ENCODE measurements at regions not wholly inside any gene's neighbourhood (a gene's known extent, or its start where the extent isn't known, plus 50 kb on each side); places are given as distances from the start of the nearest gene placed in this dataset.

DNA sequence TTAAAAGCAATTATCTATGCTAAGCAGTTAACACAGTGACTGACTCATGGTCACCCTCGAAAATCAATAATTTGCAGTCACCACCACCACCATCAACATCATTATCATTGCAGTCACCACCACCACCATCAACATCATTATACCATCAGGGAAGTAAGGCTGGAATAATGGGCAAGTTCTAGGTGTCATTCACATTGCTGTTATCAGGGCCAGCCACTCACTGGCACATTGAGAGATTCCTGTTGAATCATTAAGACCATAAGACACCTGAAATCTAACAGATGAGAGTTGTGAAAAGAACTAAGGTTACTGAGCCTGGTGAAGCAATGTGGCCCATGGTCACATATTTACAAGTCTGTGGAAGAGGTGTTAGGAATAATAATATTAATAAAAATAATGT, 247.7 kb upstream of the BOD1L1 start:
- TF ChIP-seq, protein P1, sequence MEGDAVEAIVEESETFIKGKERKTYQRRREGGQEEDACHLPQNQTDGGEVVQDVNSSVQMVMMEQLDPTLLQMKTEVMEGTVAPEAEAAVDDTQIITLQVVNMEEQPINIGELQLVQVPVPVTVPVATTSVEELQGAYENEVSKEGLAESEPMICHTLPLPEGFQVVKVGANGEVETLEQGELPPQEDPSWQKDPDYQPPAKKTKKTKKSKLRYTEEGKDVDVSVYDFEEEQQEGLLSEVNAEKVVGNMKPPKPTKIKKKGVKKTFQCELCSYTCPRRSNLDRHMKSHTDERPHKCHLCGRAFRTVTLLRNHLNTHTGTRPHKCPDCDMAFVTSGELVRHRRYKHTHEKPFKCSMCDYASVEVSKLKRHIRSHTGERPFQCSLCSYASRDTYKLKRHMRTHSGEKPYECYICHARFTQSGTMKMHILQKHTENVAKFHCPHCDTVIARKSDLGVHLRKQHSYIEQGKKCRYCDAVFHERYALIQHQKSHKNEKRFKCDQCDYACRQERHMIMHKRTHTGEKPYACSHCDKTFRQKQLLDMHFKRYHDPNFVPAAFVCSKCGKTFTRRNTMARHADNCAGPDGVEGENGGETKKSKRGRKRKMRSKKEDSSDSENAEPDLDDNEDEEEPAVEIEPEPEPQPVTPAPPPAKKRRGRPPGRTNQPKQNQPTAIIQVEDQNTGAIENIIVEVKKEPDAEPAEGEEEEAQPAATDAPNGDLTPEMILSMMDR (IDR thresholded peaks at IDR 0.05; ENCODE audit: low read depth, low read length, missing input control) = no peak
- TF ChIP-seq, protein P2, sequence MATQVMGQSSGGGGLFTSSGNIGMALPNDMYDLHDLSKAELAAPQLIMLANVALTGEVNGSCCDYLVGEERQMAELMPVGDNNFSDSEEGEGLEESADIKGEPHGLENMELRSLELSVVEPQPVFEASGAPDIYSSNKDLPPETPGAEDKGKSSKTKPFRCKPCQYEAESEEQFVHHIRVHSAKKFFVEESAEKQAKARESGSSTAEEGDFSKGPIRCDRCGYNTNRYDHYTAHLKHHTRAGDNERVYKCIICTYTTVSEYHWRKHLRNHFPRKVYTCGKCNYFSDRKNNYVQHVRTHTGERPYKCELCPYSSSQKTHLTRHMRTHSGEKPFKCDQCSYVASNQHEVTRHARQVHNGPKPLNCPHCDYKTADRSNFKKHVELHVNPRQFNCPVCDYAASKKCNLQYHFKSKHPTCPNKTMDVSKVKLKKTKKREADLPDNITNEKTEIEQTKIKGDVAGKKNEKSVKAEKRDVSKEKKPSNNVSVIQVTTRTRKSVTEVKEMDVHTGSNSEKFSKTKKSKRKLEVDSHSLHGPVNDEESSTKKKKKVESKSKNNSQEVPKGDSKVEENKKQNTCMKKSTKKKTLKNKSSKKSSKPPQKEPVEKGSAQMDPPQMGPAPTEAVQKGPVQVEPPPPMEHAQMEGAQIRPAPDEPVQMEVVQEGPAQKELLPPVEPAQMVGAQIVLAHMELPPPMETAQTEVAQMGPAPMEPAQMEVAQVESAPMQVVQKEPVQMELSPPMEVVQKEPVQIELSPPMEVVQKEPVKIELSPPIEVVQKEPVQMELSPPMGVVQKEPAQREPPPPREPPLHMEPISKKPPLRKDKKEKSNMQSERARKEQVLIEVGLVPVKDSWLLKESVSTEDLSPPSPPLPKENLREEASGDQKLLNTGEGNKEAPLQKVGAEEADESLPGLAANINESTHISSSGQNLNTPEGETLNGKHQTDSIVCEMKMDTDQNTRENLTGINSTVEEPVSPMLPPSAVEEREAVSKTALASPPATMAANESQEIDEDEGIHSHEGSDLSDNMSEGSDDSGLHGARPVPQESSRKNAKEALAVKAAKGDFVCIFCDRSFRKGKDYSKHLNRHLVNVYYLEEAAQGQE (IDR thresholded peaks at IDR 0.05) = no peak
- TF ChIP-seq NR2F2 (IDR thresholded peaks at IDR 0.05) (no peak), RXRA (IDR thresholded peaks at IDR 0.05) (no peak), EGR1 (IDR thresholded peaks at IDR 0.05; ENCODE audit: low read depth in 2 of 2) (no peak), YY1 (IDR thresholded peaks at IDR 0.05) (no peak)
- TF ChIP-seq, protein P3, sequence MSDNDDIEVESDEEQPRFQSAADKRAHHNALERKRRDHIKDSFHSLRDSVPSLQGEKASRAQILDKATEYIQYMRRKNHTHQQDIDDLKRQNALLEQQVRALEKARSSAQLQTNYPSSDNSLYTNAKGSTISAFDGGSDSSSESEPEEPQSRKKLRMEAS (IDR thresholded peaks at IDR 0.05) = no peak

All from liver (tissue), 3 donors.